K562 (cell line): ENCODE measurements at regions not wholly inside any gene's neighbourhood (a gene's known extent, or its start where the extent isn't known, plus 50 kb on each side); places are given as distances from the start of the nearest gene placed in this dataset.

Experiments
- ATAC-seq: fragments of 200-7000 bp; cut with Tn5 transposase; 3 replicates; pipeline ENCODE4 v1.9.1; 2020; ENCODE audit warnings: moderate library complexity
- BruUV-seq: library from RNA; stranded (reverse); fragments of 400-500 nt; replicated peaks from 2 replicates; lab custom pipeline; 2021; lab: Mats Ljungman, UMichigan
- CTCF ChIA-PET: fragments of 300-600 bp; formaldehyde crosslinking; extraction: SDS; loops from one replicate; lab custom pipeline; 2021; ENCODE audit warnings: low intra/inter-chr PET ratio; lab: Yijun Ruan, JAX
- POLR2A ChIA-PET: fragments of 300-600, 350-650 bp; sonication (Branson Sonifier 250); formaldehyde crosslinking; extraction: SDS; loops from one replicate; lab custom pipeline; 2021; ENCODE audit warnings: antibody characterized with exemption, inconsistent platforms; lab: Yijun Ruan, JAX
- DNase-seq, 4 experiments: peaks; one replicate each; pipeline versions ENCODE4 v3.0.0 to v3.0.0-alpha.2; 2011 to 2018; ENCODE audit warnings: low spot score in 3 of 4, mixed read lengths in 3 of 4; ENCODE audit errors: extremely low read depth in 1 of 4
- FAIRE-seq: peaks from 2 replicates; lab custom pipeline; 2011; peaks lifted over from hg19 to GRCh38; lab: Jason Lieb, UNC
- H2AFZ ChIP-seq: 2 replicates; pipeline ENCODE4 v1.6.0; 2011; ENCODE audit warnings: low read depth, low read length, control low read depth, inconsistent platforms
- H3K27ac ChIP-seq: fragments of 200-600 bp; 3 replicates; pipeline ENCODE4 v1.8.0; 2011; ENCODE audit warnings: low read depth, mild to moderate bottlenecking, control low read depth, inconsistent platforms, low read length, moderate library complexity, mixed read lengths; ENCODE audit errors: extremely low read depth
- H3K27me3 ChIP-seq, 2 experiments: fragments of 300-600 bp in 1 of 2; 2 replicates in 1 of 2; 3 replicates in 1 of 2; pipeline versions ENCODE4 v1.6.0 to v1.8.0; 2011; ENCODE audit warnings: inconsistent platforms in 2 of 2, low read length in 2 of 2, mild to moderate bottlenecking in 1 of 2, mixed read lengths in 1 of 2, moderate library complexity in 1 of 2; ENCODE audit not compliant: control insufficient read depth in 2 of 2, insufficient read depth in 2 of 2
- H3K36me3 ChIP-seq: fragments of 300-600 bp; 3 replicates; pipeline ENCODE4 v1.8.0; 2011; ENCODE audit warnings: mild to moderate bottlenecking, low read length, inconsistent platforms; ENCODE audit not compliant: control insufficient read depth, insufficient read depth
- H3K4me1 ChIP-seq, 2 experiments: fragments of 200-600 bp in 1 of 2; replicated peaks in 1 of 2; 2 replicates in 1 of 2; 3 replicates in 1 of 2; pipeline versions ENCODE4 v1.5.1 to v1.8.0; 2011; ENCODE audit warnings: inconsistent platforms in 2 of 2, low read length in 2 of 2, mild to moderate bottlenecking in 1 of 2, mixed read lengths in 1 of 2, moderate library complexity in 1 of 2; ENCODE audit not compliant: control insufficient read depth in 2 of 2, insufficient read depth in 2 of 2
- H3K4me2 ChIP-seq: 2 replicates; pipeline ENCODE4 v1.6.1; 2011; ENCODE audit warnings: low read length, control low read depth, inconsistent platforms, mixed read lengths; ENCODE audit not compliant: insufficient read depth
- H3K4me3 ChIP-seq: fragments of 200-600 bp; sonication (generic), shearing (Covaris generic); 2 replicates; pipeline ENCODE4 v1.5.1; 2016; ENCODE audit warnings: control low read depth, inconsistent platforms
- H3K79me2 ChIP-seq: fragments of 200-600 bp; 3 replicates; pipeline ENCODE4 v1.8.0; 2011; ENCODE audit warnings: low read length, inconsistent platforms; ENCODE audit not compliant: control insufficient read depth, insufficient read depth
- H3K9ac ChIP-seq, 2 experiments: 2 replicates each; pipeline versions ENCODE4 v1.6.0 to v1.6.1; 2011; ENCODE audit warnings: low read depth in 2 of 2, low read length in 2 of 2, control low read depth in 1 of 2, inconsistent platforms in 1 of 2, mild to moderate bottlenecking in 1 of 2, mixed read lengths in 1 of 2; ENCODE audit not compliant: insufficient read depth in 1 of 2
- H3K9me1 ChIP-seq: one replicate; pipeline ENCODE4 v1.6.0; 2011; ENCODE audit warnings: inconsistent platforms, mild to moderate bottlenecking, low read length, moderate library complexity; ENCODE audit not compliant: control insufficient read depth, insufficient read depth
- H3K9me3 ChIP-seq: replicated peaks from 2 replicates; pipeline ENCODE4 v1.5.1; 2011; ENCODE audit warnings: low read depth, low read length, inconsistent platforms; ENCODE audit not compliant: control insufficient read depth, insufficient read depth
- H4K20me1 ChIP-seq: replicated peaks from 2 replicates; pipeline ENCODE4 v1.6.1; 2011; ENCODE audit warnings: low read length, inconsistent platforms, mixed read lengths; ENCODE audit not compliant: control insufficient read depth, insufficient read depth
- CHD1 ChIP-seq: fragments of 200-600 bp; sonication (generic); IDR thresholded peaks from one replicate; pipeline ENCODE4 v1.6.1; 2012; ENCODE audit warnings: mild to moderate bottlenecking, moderate library complexity, low read length, inconsistent platforms
- CREB3 ChIP-seq: fragments of 450-650 bp; conservative IDR thresholded peaks from 2 replicates; pipeline ENCODE4 v1.6.1; 2016; ENCODE audit warnings: missing genetic modification characterization, low read depth, mild to moderate bottlenecking, missing compliant biosample characterization, moderate library complexity
- KAT8 ChIP-seq: fragments of 450-650 bp; IDR thresholded peaks from 2 replicates; pipeline ENCODE4 v1.6.1; 2016; ENCODE audit warnings: low read depth, mild to moderate bottlenecking
- PBX2 ChIP-seq, 2 experiments: IDR thresholded peaks in 1 of 2; conservative IDR thresholded peaks in 1 of 2; 2 replicates each; pipeline ENCODE4 v1.6.1; 2016; ENCODE audit warnings: low read depth in 2 of 2, mild to moderate bottlenecking in 1 of 2, missing compliant biosample characterization in 1 of 2, missing genetic modification characterization in 1 of 2, moderate library complexity in 1 of 2
- TCF15 ChIP-seq: fragments of 250-450 bp; sonication (Bioruptor Pico); IDR thresholded peaks from 2 replicates; pipeline ENCODE4 v1.8.0; 2022; ENCODE audit warnings: moderate library complexity, mild to moderate bottlenecking, inconsistent platforms
- WGBS: fragments of 100-300 bp; shearing (Covaris generic); methylation state at CpG from one replicate; pipeline ENCODE4 v1.1.6; 2016; ENCODE audit warnings: low coverage, mixed read lengths; ENCODE audit not compliant: insufficient coverage; ENCODE audit errors: missing lambda C conversion rate; 5-methylcytosine and 5-hydroxymethylcytosine counted together
- in situ Hi-C: fragments of 300-500 bp; cut with MboI; formaldehyde crosslinking; loops from 4 replicates; pipeline ENCODE4 v1.15.0; 2018; ENCODE audit warnings: inconsistent platforms, mixed read lengths
- intact Hi-C: fragments of 100-400 bp; cut with micrococcal nuclease; formaldehyde crosslinking; loops from 2 replicates; pipeline ENCODE4 v1.14.2; 2022

- Histone ChIP-seq H3K27ac (no peak overlapping the region), H3K9me1 (no peaks in the 10 kb centered on the region), H3K36me3 (no peaks in the 10 kb centered on the region), H2AFZ (no peak overlapping the region), H3K27me3 (no peaks in the 10 kb centered on the region), H4K20me1 (no peaks in the 10 kb centered on the region), H3K4me3 (no peak overlapping the region), H3K79me2 (no peaks in the 10 kb centered on the region), H3K4me1 (no peaks in the 10 kb centered on the region), H3K9me3 (no peaks in the 10 kb centered on the region), H3K9ac (no peak overlapping the region), H3K4me2 (no peak overlapping the region)
- intact Hi-C loops: no loop called here
- 6% methylated on average over 1 of the region's 1 CpG for WGBS
- TF ChIP-seq CREB3 (tag): no peak
- TF ChIP-seq PBX2 (CRISPR knock-in tag; IDR thresholded peaks at IDR 0.05; ENCODE audit: low read depth): no peak
- TF ChIP-seq PBX2 (tag; conservative IDR thresholded peaks at IDR 0.05; ENCODE audit: low read depth): no peak
- no peak for TF ChIP-seq KAT8
- no peak for TF ChIP-seq TCF15
- no peak for TF ChIP-seq CHD1
- ChIA-PET CTCF (no interaction called here), POLR2A (no interaction called here)
- no peak for FAIRE-seq
- ATAC-seq: no peak
- no TSS peak for BruUV-seq
- in situ Hi-C loops: no loop called here
- no peak for DNase-seq
These were observed 372.5 kb downstream of the MAN2A1 start for GRCh38 chr5:110062246-110062645.
